Activated CD8-positive, alpha-beta memory T cell treated with anti-CD3 and anti-CD28 coated beads for 24 hours (primary cell): ENCODE measurements at regions not wholly inside any gene's neighbourhood (a gene's known extent, or its start where the extent isn't known, plus 50 kb on each side); places are given as distances from the start of the nearest gene placed in this dataset.
A peak's percentile ranks its signal among the peaks of the same experiment; 100 is the strongest.

ENCODE experiments used
- DNase-seq: peaks from one replicate; pipeline ENCODE4 v3.0.0-alpha.2; 2020

DNA sequence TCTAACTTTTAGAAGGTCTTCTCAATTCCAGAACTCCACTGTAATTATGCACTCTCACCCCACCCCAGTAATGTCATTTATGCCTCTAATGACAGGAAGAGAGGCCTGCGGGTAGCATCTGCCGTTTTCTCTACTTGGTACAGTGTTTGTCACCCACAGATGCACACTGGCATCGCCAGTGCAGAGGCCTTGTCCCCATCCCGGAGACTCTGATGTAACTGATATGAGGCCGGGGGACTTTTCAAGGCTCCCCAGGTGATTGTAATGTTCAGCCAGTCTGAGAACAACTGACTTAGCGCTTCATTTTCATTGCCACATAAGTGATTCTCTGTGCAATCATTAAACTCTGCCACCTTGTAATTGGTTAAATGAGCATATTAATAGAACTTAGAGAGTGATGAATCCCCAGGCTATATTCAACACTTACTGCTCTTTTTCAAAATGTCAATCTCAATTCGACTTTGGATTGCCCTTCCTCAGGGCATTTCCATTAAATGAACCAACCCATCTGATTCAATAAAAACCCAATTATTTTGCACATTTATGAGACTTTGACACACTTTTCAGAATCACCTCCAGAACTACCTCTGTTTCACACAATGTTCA, 113.2 kb downstream of the HERPUD2 start:
- no peak for DNase-seq

- no peak for DNase-seq
These were observed 118.8 kb downstream of the HERPUD2 start for GRCh38 chr7:35576031-35576573.

DNA sequence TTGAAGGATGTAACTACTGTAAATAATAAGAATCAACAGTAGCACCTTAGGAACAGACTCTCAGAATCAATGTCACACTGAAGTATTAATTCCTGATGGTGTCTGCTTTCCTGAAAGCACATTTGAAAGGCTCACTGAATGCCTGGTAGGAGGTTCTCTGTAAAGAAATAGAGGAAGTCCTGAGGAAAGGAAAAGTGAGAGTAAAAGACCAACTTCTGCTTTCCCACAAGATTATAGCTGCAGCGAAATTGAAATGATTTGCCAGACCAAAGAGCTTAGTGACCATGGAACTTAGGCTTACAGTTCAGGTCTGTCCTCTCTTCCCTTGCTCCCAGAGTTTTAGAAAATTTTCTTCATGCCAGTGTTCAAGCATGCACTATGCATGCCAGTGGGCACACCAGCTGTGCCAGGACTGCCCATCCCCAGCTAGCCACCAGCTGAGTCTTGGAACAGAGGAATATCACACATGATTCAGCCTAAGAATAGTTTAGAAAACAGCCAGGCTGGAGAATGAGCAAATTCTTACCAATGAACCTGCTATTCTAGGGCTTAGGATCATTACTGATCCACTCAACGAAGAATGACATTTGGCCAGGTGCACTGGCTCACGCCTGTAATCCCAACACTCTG, 123.2 kb downstream of the HERPUD2 start:
- DNase-seq = no peak

GRCh38 chr7:35570937-35571336, 124.0 kb downstream of the HERPUD2 start:
- no peak for DNase-seq

DNA sequence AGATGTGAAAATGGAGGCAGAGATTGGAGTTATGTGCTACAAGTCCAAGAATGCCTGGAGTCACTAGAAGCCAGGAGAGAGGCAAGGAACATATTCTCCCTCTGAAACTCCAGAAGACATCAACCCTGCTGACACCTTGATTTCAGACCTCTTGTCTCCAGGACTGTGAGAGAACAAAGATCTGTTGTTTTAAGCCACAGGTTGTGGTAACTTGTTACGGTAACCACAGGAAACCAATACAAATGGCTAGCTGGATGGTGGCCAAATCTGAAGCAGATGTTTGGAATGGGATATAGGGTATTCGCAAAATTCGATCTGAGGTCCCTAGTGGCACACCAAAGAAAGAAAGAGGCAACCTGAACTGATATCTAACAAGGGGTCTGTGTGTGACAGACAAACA, 129.0 kb downstream of the HERPUD2 start:
- DNase-seq = no peak

GRCh38 chr7:35558841-35559240, 136.1 kb downstream of the HERPUD2 start:
- no peak for DNase-seq

DNA sequence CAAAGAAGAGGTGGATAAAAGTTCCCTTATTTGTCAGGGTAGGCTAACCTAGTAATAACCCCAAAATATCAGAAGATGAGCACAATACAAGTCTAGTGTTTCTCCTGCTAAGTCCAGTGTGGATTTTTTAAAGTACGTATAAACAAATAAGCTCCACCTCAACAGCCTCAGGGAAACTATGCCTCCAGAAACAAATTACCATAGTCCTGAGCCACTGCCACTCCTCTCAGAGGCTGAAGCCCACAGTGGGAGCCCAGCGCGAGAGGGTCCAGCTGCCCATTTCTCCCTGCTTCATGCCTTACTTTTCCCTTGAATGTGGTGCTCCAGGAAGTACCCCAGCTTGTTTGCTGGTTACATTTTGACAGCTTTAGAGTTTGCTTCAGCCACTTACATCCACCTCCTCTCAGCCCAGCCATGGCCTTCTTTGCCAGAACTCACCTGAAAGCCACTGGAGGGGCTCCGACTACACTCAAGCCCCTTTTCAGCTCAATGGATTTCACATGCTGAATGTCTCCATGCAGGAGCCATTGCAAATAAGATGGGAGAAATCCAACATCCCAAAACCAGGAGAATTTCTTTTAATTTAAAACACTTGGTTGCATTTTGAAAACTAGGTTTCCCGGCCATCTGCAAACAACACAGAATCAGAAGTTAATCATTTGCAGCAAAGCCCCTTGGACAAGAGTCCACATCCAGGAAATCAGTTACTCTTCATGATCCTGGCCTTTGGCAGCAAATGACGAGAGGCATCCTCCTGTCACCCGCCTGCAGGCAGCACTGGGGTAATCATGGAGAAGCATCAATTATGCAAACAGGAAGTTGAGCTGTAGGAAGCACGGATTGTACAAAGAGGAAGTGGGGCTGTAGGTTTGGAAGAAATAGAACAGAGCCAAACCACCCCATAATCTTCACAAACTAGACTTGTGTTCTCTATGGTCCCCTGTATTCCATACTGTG, 138.1 kb downstream of the HERPUD2 start:
- no peak for DNase-seq

- no peak for DNase-seq
These were observed 139.0 kb downstream of the HERPUD2 start for GRCh38 chr7:35555934-35556333.

GRCh38 chr7:35555386-35555785, 139.5 kb downstream of the HERPUD2 start:
- no peak for DNase-seq

GRCh38 chr7:35553519-35553918, 141.4 kb downstream of the HERPUD2 start:
- DNase-seq = no peak

GRCh38 chr7:35552691-35553090, 142.2 kb downstream of the HERPUD2 start:
- no peak for DNase-seq

DNA sequence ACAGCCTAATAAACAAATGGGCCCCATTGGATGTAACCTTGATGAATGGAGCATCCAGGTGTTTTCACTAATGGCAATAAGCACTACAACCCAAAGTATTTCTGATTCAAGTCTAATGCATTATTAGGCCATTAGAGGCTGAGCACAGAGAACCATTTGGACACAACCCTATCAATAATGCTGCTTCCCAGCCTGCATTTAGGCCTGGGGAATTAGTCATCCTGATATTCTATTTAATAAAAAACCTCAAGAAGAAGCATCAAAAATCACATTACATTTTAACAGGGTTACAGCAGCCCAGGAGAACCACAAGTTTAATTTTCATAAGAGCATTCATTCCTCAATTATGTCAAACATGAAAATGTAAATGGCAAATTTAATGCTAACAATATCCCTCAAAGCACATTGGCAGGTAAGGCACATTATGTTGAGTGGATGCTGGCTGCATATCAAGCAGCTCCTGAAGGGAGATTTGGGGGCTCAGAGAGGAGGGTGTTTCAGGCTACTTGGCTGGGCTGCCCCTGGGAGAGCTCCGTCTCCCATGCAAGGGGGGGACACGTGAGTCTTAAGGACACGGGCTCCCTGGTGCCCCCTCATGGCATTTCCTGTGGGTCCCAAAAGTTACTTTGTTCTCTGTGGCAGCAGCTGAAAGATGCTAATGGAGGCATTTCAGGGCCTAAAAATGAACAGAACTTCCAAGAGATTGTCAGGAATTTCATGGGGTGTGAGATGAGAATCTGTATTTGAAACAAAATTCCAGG, 143.4 kb downstream of the HERPUD2 start:
- no peak for DNase-seq

DNA sequence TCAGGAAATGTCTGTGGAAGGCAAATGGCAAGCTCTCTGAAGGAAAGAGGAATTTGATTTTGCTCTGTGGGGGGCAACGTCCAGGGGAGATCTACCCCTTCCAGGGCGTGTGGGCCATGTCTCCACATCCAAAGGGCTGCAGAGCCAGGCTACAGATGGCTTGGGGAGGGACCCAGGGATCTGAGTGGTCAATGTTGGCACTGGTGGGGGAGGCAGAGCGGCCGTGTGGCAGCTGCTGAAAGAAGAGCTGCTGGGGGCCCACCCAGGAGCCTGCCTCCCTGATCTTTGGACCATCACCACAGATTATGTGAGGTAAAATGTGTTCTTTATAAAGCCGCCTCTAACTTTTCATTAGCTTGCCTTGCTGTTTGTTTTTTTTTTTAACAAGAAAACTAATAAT, 144.1 kb downstream of the HERPUD2 start:
- DNase-seq = no peak

GRCh38 chr7:35549781-35550180, 145.2 kb downstream of the HERPUD2 start:
- no peak for DNase-seq

GRCh38 chr7:35548291-35548690, 146.6 kb downstream of the HERPUD2 start:
- no peak for DNase-seq

GRCh38 chr7:35546691-35547429, 148.1 kb downstream of the HERPUD2 start:
- no peak for DNase-seq

DNA sequence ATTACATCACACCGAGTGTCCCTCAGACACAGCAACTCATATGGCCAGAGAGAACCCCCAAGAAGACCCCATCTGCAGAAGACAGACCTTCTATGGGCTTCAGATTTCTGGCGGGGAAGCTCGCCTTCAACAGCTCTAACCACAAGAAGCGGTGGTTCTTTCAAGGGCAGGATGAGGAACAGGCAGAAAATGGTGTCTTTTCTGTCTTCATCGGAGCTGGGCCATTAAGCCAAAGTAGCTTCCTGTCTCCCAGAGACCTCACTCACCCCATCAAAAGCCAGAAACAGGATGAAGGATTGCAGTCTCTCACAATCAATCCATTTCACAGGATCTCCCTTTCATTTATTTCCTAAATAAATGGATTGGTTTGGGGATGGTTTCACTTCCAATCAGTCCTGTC, 149.1 kb downstream of the HERPUD2 start:
- no peak for DNase-seq

GRCh38 chr7:35544028-35544742, 150.8 kb downstream of the HERPUD2 start:
- no peak for DNase-seq

DNA sequence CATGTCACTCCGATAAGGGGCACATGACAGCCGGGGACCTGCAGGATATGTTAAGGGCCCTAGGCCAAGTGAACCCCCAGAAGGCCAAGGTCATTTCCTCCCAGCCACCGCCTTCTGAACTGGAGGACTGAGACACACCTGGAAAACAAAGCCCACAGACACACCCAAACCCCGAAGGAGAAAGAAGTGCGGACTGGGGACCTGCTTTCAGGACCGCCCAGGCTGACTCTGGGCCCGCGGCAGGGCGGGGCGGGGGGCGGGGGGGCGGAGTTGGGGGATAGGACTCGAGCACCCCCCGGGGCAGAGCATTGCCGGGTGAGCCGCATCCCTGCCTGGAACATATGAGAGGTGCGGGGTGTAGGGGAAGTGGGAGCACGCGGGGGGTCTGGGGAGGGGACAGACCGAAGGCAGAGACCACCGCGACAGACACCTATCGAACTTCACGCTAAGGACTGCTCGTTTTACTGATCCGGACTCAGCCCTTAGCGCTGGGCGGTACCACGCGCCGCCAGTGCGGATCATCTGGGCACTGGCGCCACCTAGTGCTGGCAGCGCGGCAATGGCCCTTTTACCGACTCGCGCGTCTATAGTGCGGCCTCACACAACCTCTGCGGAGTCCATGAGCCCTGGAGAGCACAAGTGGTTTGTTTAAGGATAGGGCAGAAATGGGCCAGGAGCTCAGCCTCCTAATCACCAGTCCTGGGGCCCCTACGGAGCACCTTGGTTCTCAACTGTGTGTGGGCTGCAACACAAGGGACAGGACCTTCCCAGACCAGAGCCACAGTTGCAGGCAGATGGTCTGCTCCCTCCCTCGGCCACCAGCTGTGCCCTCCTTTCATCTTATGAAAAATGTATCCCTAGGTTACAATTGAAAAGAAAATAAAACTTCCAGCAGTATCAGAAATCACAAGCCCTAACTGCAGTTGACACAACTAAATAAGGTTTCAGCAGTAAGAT, 157.6 kb downstream of the HERPUD2 start:
- DNase-seq = peak; percentile 92

- DNase-seq = peak; percentile 53
These were observed 158.5 kb downstream of the HERPUD2 start for GRCh38 chr7:35536396-35536826.
